ENCODE measurements at regions not wholly inside any gene's neighbourhood (a gene's known extent, or its start where the extent isn't known, plus 50 kb on each side); places are given as distances from the start of the nearest gene placed in this dataset.

DNA sequence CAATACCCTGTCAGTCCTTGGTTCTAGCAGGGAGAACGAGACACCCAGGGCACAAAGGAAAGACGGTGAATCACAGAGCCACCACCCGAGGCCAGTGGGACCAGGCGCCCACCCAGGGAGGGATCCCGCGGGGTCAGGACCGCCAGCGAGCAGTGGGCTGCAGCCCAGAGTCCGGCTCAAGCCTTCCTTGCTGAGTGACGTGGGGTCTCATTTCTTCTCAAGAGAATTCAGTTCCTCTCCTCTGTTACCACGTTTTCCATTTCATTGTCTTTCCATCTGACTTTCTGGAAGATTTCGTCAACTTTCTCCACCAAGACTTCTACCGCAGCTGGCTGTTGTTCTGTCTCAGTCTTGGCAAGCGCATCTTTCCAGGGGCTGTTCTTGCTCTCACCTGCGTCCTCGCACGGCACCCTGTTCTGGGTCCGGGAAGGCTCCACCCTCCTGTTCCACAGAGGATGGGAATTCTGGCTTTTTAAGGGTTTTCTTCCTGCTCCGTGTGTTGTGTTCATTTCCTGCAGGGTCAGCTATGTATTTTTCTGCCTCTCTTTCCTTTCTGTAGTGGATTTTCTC, 248.6 kb downstream of the NDUFA10 start:
- no peak for DNase-seq

DNA sequence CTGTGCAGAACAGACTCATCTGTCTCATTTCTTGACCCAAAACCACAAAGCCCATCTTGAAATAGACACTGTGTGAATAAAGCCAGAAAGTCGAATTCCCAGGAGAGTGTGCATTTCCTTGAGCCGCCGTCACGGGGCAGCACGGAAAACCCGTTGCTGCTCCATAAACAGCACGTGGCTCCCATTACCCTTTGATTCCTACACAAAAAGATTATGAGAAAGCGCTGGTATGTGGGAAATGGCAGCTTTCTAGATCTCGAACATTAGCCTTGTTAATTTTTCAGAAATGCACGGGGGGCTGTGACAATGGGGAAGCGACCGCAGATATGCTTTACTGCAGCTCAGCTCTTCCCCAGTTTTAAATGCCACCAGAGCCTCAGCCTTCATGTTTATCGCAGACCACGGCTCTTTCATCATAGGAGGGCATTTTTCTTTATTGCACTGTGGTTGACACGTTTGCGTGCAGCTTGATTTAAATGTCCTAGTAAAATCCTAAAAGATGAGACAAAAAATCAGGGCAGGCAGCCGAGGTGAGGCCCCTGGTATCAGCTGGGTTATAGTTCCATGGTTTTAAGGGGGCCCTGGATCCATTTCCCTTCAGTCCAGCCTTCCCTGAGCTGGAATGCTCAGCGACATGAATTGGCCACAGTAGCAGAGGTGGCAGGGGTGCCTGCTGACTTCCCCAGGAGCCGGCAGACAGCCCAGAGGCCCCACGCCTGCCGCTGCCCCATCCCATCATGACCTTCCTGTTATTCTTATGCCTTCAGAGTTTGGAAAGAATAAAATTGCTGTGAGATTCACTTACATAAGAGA, 249.3 kb downstream of the NDUFA10 start:
- no peak for DNase-seq

DNA sequence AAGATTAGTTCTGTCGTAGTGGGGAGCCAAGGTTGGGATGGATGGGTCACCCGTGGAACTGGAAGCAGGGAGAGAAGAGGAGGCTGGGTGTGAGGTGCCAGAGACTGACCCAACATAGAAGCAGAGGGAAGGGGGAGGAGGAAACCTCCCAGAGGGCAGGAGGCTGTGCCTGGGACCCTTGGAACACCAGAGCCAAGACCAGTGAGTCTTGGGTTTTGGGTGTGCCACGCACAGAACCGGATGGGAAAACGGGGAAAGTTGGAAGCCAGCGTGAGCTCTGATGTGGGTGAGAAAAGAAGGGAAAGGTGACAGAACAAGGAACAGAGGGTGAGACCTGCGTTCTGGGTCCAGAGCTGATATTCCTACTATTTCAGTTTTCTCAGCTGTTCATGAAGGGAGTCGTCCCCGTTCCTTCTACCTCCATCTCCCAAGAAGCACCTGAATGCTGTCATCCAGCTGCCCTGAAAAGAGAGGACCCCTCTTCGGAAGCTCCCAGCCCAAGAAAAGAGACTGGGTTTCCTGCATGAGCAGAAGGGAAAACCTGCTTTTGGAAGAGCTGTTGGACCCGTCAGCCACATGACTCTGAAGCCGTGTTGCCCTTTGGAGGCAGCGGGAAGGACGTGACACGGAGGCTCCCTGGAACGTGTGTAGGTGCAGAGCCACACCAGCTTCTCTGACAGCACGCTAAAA, 250.1 kb downstream of the NDUFA10 start:
- no peak for DNase-seq

DNA sequence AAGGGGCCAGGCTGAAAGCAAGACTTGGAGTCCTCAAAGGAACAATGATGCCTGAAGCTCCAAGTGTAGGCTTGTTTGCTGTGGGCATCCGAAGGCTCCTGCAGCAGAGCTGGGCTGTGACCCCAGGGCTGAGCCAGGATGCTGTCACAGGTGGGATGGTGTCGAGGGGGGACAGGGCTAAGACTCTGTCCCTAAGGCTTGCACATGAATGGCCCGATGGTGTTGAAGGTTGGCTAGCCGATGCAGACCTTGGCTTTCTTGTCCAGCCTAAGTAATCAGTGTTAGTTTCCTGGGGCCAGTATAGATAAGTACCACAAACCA, 251.0 kb downstream of the NDUFA10 start:
- DNase-seq: no peak

DNA sequence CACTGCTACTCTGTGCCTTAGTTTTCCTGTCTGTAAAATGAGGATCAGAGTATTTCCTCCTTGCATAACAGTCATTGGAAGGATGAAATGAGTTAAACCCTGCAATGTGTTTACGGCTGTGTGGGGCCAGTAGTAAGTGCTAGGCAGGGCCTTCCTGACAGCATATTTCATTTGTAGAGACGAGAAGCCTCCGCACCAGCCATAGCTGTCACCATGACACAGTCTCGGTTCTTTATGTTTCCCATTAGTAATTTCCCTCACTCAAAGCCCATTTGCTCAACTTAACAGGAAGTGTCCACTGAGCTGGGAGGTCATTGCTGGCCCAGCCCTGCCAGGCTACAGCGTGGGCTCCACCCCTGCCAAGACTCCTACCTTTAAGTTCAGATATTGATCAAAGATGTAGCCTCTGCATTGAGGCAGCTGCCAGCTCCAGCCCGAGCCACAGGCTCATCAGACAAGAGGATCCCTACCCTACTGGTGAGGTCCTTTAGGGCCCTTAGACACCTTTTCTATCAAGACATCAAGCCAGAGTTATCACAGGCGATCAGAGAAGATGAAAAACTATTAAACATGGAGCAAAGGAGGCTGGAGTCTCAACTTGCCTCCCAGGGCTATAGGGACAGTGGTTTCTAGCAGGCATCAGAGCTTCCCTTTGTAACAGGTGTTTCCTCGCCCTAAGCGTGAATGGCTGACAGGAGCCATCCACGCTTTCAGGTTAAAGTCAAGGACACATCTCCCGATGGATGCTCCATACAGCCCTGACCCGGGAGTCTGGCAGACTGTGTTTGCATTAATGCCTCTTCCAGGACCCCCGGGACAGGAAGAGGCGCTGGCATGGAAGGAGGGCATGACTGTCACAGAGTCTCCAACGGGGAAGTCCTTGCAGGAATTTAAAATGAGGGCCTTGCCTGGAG, 251.7 kb downstream of the NDUFA10 start:
- DNase-seq: no peak

DNA sequence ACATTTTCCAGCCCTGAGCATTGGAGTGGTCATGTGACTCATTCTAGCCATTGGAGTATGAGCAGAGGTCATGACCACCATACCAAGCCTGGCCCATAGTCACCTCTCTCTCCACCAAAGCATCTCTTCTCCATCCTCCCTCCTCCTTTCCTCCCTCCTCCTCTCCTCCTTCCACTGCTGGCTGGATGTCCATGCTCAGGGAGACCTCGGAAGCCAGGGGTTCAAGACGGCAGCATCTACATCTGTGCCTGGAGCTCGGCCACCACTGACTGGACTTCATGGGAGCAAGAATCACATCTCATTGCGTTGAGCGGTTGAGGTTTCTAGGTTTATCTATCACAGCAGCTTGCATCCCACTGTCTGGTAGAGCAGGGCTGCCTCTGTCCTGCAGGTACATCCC, 252.4 kb downstream of the NDUFA10 start:
- no peak for DNase-seq

DNA sequence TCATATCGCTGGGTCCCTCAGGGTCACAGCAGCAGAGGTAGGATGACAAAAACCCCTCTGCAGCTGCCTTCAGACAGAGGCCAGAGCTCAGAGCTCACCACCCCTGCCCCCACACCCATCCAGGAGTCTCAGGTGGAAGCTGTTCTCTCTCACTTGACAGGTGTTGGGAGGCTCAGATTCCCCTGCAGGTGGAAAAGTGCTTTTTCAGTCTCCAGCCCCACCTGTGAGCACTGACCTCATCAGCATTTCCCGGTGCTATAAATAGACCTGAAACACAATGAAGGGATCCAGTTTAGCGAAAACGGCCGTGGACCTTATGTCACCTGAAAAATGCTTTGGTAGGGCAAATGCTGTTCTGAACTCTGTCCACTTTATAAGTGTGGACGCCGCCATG, 254.9 kb downstream of the NDUFA10 start:
- peak; percentile 7 for DNase-seq

DNA sequence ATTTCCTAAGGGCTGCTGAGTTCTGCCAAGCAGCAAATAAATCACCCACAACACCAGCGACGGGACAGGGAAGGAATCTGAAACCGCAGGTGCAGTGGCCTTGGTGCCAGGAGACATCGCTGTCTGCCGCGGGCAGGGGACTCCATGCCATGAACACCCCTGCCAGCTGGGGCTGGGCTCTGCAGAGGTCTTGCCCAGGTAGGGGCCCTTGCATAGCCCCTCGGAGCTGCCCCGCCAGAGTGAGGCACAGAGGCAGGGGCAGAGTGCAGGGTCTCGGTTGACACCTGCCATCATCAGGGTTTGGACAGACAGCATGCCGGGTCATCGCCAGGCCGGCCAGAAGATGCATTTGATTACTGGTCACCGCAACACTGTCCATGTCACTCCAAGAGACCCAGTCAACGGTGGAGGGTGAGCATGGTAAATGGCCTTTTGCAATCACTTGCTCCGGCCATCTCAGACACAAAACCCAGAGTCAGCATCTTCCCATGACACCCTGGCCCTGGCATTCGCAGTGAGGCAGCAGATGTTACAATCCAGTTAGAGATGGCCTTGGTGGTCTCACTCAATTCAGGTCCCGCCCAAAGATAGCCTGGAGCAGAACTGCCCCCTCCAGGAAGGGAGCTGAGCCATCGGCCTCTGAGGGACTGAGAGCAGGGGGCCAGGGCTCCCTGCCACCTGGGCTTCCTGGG, 255.4 kb downstream of the NDUFA10 start:
- no peak for DNase-seq

DNA sequence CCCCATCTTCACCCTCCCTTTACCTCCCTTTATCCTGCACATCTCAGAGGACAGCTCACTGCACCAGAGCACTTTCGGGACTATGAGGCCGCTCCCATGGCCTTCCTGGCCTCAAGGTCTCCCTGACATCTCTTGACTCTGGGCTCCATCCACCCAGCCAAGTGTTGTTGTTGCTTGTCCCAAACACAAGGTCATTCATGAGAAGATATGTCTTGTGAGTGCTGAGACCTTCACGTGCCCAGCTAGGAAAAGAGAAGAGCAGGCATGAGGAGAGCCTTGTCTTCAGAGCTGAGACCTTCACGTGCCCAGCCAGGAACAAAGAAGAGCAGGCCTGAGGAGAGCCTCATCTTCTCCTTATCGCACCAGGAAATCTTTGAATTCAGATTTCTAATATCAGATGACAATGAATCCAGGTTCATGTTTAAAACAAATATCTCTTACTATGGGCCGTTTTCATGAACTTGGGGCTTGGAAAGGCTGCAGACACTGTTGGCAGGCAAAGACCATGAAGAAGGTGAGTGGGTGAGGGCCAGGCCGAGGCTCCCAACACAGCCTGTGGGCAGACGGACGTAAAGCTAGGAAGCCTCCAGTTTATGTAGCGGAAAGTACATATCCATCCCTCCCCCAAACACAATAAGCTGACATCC, 256.1 kb downstream of the NDUFA10 start:
- DNase-seq: no peak

DNA sequence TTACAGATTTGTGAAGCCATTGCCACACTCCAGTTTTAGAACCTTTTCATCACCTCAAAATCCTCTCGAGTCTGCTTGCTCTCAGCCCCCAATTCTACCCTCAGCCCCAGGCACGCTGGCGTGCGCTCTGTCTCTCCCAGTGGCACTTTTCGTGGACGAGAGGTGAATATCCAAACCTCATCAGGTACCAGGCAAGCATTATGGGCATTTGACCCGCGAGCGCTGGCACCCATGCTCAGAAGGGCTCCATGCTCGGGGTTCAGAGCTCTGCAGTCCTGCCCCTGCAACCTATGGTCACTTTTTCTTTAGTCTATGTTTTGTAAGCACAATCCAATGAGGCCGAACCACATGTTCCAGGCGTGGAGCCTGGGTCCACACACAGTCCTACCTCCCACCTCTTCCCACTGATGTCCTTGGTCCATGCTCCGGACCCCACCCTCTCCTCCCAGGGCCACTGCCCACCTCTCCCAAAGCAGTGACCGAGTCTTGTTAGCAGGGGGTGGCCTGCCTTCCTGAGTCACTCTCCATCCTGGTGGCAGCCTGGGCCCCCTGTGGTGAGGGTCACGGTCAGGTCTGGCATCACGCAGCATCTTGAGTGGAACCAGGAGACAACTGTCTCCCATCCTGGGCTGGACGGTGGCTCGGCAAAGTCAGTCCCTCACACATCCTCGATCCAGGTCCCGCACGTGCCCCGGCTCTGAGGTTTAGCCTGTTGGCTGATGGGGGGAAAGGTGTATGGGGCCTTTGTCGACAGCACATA, 256.9 kb downstream of the NDUFA10 start:
- no peak for DNase-seq

DNA sequence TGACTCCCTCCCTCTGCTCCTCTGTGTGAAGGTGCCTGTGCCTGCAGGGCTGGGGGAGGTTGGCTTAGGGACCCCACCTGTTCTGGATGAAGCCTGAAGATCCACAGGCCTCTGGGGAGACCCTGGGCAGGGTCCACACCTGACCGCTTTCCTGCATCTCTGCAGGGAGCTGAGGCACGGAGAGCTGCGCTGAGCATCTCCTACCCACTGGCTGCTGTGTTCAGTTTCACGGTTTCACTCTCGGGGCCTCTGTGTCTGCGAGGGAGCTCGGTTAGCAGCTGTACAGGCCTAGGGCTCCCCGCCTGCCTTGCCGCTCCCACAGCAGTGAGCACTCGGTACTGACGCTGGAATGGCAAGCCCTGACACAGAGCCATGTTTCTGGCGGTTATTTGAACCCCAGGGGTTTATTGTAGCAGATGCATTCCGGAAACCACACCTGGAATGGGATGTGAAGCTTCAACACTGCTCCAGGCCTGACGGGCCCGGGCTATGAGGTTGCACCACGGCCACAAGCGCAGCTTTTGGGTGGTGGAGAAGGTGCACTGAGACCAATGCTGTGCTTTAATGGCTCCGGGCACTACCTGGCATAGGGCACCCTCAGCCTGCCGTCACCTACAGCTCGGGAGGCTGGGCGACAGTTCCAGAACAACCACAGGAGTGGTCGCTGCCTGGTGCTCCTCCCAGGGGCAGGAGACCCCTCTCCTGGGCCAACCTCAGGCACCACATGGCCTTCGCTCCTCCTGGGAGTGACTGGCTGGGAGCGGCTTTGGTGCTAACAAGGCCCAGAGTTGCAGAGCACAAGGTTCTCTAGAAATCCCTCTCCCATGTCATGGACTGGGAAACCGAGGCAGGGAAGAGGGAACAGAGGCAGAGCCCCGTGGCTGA, 257.9 kb downstream of the NDUFA10 start:
- no peak for DNase-seq

DNA sequence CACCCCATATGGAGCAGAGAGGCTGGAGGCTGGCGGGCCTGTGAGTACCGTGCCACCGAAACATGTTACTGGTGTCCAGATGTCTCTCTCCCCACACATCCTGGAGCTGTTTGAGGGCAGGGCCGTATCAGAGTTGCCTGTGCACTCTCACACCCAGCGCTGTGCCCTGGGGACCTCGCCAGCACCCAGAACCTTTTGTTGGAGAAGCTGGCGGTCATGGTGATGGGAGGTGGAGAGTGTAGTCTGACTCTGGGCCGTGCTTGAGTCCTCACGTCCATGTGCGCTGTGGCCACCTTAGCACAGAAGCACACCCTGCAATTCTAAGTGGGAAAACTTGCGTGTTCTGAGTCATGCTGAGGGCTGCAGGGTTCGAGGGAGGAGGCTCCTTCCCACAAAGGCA, 259.2 kb downstream of the NDUFA10 start:
- DNase-seq: no peak

DNA sequence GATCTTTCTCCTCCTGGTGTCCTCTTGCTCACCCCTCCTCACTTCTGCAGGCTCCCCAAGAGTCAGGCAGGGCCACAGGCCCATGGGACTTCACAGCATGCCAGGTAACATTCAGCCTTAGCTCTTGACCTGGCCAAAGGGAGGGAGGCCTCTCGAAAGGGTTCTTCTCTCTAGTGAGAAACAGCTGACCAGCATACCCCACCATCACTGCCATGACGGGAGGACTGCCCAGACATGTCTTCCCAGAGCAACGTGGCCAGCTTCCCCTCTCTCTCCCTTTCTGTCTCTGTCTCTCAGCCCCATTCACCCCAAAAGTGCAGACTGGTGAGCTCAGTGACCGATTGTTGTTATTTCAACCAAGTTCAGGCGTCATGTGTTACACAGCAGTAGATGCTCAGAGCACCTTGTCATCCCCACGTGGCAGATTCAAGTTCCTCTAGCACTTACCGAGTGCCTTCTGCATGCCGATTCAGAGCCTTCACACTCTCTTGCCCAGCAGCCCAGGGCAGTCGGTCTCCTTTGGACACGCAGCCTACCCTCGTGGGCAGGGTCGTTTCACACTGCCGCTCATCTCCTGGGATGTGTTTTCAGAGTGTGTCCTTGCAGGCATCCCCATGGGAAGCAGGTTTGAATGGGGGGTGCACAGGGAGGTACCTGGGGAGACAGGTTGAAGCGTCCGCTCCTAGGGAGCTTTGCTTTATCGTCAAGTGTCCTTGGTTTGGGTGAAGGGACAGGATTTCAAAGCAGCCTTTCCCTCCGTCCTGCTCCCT, 259.9 kb downstream of the NDUFA10 start:
- no peak for DNase-seq

DNA sequence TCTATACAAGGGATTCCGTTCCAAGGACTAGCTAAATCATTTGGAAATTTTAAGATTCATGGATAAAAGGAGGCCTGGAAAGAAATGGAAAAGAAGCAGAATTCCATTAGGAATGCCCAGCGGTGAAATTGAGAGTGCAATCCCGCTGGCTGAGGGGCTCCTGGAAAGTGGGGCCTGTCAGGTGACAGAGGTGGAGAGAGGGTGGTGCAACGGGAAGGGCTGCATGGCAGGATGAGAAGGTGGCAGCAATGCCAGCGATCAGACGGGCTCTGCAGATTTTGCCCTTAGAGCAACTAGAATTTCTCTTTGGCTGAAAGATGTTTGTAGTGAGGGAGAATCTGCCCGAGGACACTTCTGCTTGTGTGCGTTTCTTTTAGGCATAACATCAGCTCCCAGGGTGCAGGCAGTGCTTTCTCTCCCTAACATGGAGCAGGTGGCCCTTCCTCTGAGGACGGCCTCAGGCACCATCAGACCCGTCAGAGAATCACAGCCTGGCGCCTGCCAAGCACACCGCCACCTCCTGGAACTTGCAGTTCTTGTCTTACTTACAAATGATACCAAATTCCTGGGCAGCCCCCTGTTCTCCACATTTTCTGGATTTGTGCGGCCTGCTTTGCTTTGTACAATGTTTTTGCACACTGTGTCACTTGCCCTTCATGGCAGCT, 261.6 kb downstream of the NDUFA10 start:
- DNase-seq: no peak

DNA sequence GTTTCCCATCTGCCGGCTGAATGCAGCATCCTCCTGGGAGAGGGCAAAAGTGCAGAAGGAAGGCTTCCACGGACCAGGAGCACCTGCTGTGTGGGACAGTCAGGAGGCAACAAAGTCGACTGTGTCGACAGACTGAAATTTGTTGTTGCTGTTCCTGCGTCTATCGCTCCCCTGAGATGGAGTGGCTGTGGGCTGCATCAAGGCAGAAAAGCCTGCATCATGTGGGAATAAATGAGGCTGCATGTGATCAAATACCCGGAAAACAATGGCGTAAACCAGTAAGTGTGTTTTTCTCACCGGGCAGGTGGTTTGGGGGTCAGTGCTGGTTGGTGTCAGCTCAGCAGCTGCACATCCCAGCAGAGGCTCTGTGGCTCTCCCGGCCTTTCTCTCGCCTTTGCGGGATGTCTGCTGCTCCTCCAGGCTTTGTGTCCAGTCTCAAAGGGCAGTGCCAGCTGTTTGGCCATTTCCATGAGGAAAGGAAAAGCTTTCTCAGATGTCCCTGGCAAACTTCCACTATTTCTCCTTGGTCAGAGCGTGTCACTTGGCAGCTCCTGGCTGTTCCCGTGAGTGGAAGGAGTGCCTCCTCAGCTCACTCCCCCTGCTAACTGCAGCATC, 262.4 kb downstream of the NDUFA10 start:
- no peak for DNase-seq

DNA sequence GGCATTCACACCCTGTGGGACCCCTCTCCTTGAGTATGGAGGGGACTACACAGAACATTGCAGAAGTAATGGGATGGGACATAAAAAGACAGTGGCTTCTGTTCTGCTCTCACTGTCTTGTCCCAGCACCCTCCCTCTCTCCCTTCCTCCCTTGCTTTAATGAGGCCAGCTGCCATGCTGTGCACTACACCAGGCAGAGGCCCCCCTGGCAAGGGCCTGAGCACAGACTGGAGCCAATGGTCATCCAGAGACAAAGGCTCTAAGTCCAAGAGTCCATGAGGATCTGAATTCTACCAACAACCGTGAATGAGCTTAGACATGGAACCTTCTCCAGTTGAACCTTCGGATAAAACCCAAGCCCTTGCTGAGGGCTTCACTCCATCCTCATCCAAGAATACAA, 263.0 kb downstream of the NDUFA10 start:
- DNase-seq: no peak

DNA sequence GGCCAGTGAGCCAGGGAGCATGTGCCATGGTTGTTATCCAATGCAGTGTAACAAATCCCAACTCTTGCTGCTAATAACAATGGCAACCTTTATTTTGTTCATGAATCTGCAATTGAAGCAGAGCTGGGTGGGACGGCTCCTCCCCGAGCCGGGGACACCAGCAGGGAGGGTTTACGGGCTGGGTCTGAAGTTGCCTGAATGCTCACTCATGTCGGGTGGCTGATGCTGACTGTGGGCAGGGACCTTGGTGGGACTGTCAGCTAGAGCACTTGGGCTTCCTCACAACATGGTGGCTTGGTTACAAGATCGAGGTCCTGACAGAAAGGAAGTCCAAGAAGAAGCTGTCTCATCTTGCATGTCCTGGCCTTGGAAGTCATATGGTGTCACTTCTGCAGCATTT, 264.5 kb downstream of the NDUFA10 start:
- no peak for DNase-seq

DNA sequence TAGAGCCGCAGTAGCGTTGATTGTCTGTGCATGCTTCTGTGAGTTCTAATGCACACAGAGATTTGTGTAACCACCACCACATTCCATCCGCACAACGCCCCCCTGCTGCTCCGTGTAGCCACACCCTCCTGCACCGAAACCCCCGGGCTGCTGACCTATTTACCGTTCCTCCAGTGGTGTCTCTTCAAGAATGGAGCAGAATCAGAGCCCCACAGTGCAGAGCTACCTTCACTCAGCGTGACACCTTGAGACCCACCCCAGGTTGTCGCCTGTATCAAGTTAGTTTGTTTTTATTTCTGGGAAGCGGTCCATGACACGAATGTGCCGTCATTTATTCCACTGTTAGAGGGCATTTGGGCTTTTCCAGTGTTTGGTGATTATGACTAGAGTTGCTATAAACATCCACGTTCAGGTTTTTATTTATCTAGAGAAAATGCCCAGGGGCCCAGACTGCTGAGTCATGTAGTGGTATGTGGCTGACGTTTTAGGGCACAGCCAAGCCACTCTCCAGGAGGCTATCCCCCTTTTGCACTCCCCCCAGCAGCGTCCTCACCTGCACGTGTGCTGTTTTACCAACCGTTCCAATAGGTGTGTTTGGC, 266.8 kb downstream of the NDUFA10 start:
- no peak for DNase-seq
